Heart right ventricle (tissue), 16 donors: ENCODE measurements at regions not wholly inside any gene's neighbourhood (a gene's known extent, or its start where the extent isn't known, plus 50 kb on each side); places are given as distances from the start of the nearest gene placed in this dataset.

ENCODE experiments used
- ATAC-seq, 8 donors: fragments of 200-7000 bp; cut with Tn5 transposase; one replicate each; pipeline ENCODE4 v1.9.1; 2020; ENCODE audit warnings: mild to moderate bottlenecking in 8 of 8, moderate library complexity in 8 of 8, moderate number of reproducible peaks in 1 of 8
- DNase-seq, 2 donors: peaks; one replicate each; pipeline ENCODE4 v3.0.0-alpha.2; 2020
- H3K27ac ChIP-seq, 10 donors: fragments of 200-600 bp; sonication (generic) in 2 of 10; one replicate each; pipeline versions ENCODE4 v1.5.0 to v1.8.0; 2020 to 2022; ENCODE audit warnings: mild to moderate bottlenecking in 3 of 10
- H3K27me3 ChIP-seq, 7 donors: fragments of 200-600 bp; one replicate each; pipeline ENCODE4 v1.8.0; 2021 to 2022; ENCODE audit warnings: mild to moderate bottlenecking in 2 of 7
- H3K36me3 ChIP-seq, 9 donors: fragments of 200-600 bp; sonication (generic) in 1 of 9; one replicate each; pipeline versions ENCODE4 v1.5.0 to v1.8.0; 2020 to 2022; ENCODE audit warnings: mild to moderate bottlenecking in 2 of 9
- H3K4me1 ChIP-seq, 9 donors: fragments of 200-600 bp; sonication (generic) in 1 of 9; one replicate each; pipeline versions ENCODE4 v1.5.0 to v1.8.0; 2020 to 2022; ENCODE audit warnings: mild to moderate bottlenecking in 4 of 9
- H3K4me3 ChIP-seq, 10 donors: fragments of 200-600 bp; sonication (generic) in 2 of 10; one replicate each; pipeline versions ENCODE4 v1.5.0 to v1.8.0; 2020 to 2022; ENCODE audit warnings: mild to moderate bottlenecking in 7 of 10, moderate library complexity in 2 of 10
- H3K9me3 ChIP-seq, 11 donors: fragments of 200-600 bp in 10 of 11; sonication (generic) in 2 of 11; one replicate each; pipeline versions ENCODE4 v1.5.0 to v1.8.0; 2013 to 2022; ENCODE audit warnings: mild to moderate bottlenecking in 2 of 11, control low read depth in 1 of 11, moderate library complexity in 1 of 11
- CTCF ChIP-seq, 9 donors: fragments of 200-600 bp; sonication (generic) in 2 of 9; IDR thresholded peaks; one replicate each; pipeline versions ENCODE4 v1.5.0 to v1.8.0; 2021 to 2022; ENCODE audit warnings: antibody characterized with exemption in 9 of 9, mild to moderate bottlenecking in 5 of 9, moderate library complexity in 1 of 9
- WGBS, 2 donors: extraction: QIAGEN DNeasy Blood & Tissue Kit; methylation state at CpG; one replicate each; pipeline ENCODE4 v1.1.7; 2013; ENCODE audit warnings: inconsistent platforms in 1 of 2; 5-methylcytosine and 5-hydroxymethylcytosine counted together
- intact Hi-C, 10 donors: fragments of 100-400 bp; cut with DNase I; formaldehyde crosslinking; loops; one replicate each; pipeline versions ENCODE4 v1.11.1 to v1.14.2; 2022
- donor health status: Arrhythmogenic right ventricular cardiomyopathy.
- donor health status: ischemic (EF 13 %, LVEDD 7.1; RV severe dilation, severe dysfunction).
- donor health status: healthy with polysubstance abuse.
- donor health status: DM: no; HTN: yes; CAD: no.
- donor health status: DM: no; HTN: no; CAD: no.
- donor health status: ischemic (EF 25% LVEDD 6.9; RV normal size, moderate dysfunction).
- donor health status: ischemic (EF 25% LVEDD 5.7; RV mildly dilated, moderate dysfunction).
- donor health status: healthy.
- donor health status: DM: yes; HTN: yes; CAD: no.
- donor health status: Ischemic cardiomyopathy.
- donor health status: ischemic (EF 35%, LVEDD 5.7; RV mildly dilated, moderate dysfunction).
- donor health status: nonischemic (EF 11% LVEDD 7.7; RV severe dilation, severe dysfunction).
- donor health status: DM: yes; HTN: yes; CAD: no.
- donor health status: PGD.
- donor health status: ischemic (EF 29% LVEDD 5.4; RV normal size, mild dysfunction).
- donor health status: nonischemic (EF 23%, LVEDD 6.1; RV moderate dilation, normal function).

DNA sequence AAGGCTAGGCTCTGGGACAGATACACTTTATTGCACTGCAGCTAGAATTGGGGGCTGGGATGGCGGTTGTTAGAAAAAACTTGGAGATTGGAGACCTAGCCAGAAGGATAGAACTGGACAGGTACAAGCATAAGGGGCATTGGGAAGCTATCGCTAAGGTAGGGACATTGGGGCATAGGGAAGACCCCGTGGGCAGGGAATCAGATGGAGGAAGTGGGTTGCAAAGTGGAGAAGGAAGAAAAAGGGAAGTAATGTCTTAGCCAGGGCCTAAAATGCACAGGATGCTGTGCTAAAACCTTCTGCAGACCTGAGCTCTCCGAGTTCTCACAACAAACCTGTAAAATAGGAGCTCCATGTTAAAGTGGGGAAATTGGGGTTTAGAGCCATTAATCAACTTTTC lies 178.2 kb downstream of the ZDHHC21 start:
- intact Hi-C loops, result no loop called here
- Histone ChIP-seq H3K4me1 (no peaks in the 10 kb centered on the region), H3K4me3 (no peak overlapping the region), H3K27me3 (no peaks in the 10 kb centered on the region), H3K36me3 (no peaks in the 10 kb centered on the region), H3K9me3 (no peaks in the 10 kb centered on the region), H3K27ac (no peak overlapping the region)
- 68 to 69% methylated on average over 4 of the region's 4 CpGs for WGBS, 2 donors
- DNase-seq (no peak), ATAC-seq (no peak)
- TF ChIP-seq CTCF (IDR thresholded peaks at IDR 0.05), result no peak

- intact Hi-C loops, result no loop called here
- no peak for TF ChIP-seq CTCF (IDR thresholded peaks at IDR 0.05)
- Histone ChIP-seq H3K27ac (no peak overlapping the region), H3K9me3 (no peaks in the 10 kb centered on the region), H3K4me3 (no peak overlapping the region), H3K4me1 (no peaks in the 10 kb centered on the region), H3K36me3 (no peaks in the 10 kb centered on the region), H3K27me3 (no peaks in the 10 kb centered on the region)
- 95 to 98% methylated on average over 1 of the region's 1 CpG for WGBS, 2 donors
- ATAC-seq (no peak), DNase-seq (no peak)
These were observed 180.3 kb downstream of the ZDHHC21 start for GRCh38 chr9:14512942-14513341.

- DNase-seq, result no peak
- ATAC-seq, result no peak
- intact Hi-C loops, result no loop called here
- H3K9me3 ChIP-seq, result no peaks in the 10 kb centered on the region
- no peaks in the 10 kb centered on the region for H3K27me3 ChIP-seq
- H3K36me3 ChIP-seq, result no peaks in the 10 kb centered on the region
- TF ChIP-seq CTCF (IDR thresholded peaks at IDR 0.05), result no peak
- H3K27ac ChIP-seq, result no peak overlapping the region
- no peaks in the 10 kb centered on the region for H3K4me1 ChIP-seq
- H3K4me3 ChIP-seq, result no peak overlapping the region
These were observed 181.8 kb downstream of the ZDHHC21 start for GRCh38 chr9:14511452-14511851.

GRCh38 chr9:14508884-14509283 lies 184.3 kb downstream of the ZDHHC21 start:
- Histone ChIP-seq H3K4me3 (no peak overlapping the region), H3K9me3 (no peaks in the 10 kb centered on the region), H3K27me3 (peaks cover 0 to 6% (median 0%) of the 10 kb centered on the region in 7 donors), H3K4me1 (no peaks in the 10 kb centered on the region), H3K27ac (no peak overlapping the region), H3K36me3 (no peaks in the 10 kb centered on the region)
- ATAC-seq, result no peak
- intact Hi-C loops, result no loop called here
- TF ChIP-seq CTCF (IDR thresholded peaks at IDR 0.05), result no peak
- 71 to 81% methylated on average over 2 of the region's 2 CpGs for WGBS, 2 donors
- no peak for DNase-seq

DNA sequence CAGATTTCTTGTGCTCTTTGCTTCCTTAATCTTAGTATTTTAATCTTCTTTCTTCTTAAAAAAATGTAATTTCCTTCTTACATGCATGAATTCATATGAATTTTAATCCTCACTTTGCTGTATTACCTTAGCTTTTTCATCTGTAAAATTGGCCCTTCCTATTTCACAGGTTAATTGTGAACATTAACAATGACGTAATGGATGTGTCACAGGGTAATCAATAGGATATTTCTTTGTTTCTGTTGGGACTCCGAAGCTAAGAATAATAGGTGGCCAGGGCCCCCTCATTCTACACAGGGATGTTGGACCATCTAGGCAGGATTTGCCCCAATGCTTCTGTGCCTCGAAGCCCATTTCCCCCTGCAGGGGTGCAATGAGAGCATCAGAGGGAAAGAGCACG lies 187.4 kb upstream of the NFIB start:
- no peak for TF ChIP-seq CTCF (IDR thresholded peaks at IDR 0.05)
- no peak overlapping the region for H3K27ac ChIP-seq
- H3K9me3 ChIP-seq, result no peaks in the 10 kb centered on the region
- intact Hi-C loops, result no loop called here
- peaks cover 0 to 11% (median 0%) of the 10 kb centered on the region in 7 donors for H3K27me3 ChIP-seq
- WGBS, 2 donors, result 85 to 86% methylated on average over 4 of the region's 4 CpGs
- no peak for DNase-seq
- no peak for ATAC-seq
- no peaks in the 10 kb centered on the region for H3K36me3 ChIP-seq
- H3K4me1 ChIP-seq, result no peaks in the 10 kb centered on the region
- no peak overlapping the region for H3K4me3 ChIP-seq
